OCI-LY3 (cell line): ENCODE measurements at regions not wholly inside any gene's neighbourhood (a gene's known extent, or its start where the extent isn't known, plus 50 kb on each side); places are given as distances from the start of the nearest gene placed in this dataset.

Experiments
- EZH2phosphoT487 ChIP-seq: fragments of 200-600 bp; shearing (Covaris generic); IDR thresholded peaks from 2 replicates; pipeline ENCODE4 v1.6.1; 2018; ENCODE audit warnings: antibody characterized with exemption, mixed run types, low read depth
- TF ChIP-seq, protein P1 (sequence below): fragments of 200-600, 300-600 bp; sonication (generic); IDR thresholded peaks from 2 replicates; pipeline ENCODE4 v1.5.1; 2014; ENCODE audit warnings: antibody characterized with exemption, low read length, low read depth

- TF ChIP-seq, protein P1, sequence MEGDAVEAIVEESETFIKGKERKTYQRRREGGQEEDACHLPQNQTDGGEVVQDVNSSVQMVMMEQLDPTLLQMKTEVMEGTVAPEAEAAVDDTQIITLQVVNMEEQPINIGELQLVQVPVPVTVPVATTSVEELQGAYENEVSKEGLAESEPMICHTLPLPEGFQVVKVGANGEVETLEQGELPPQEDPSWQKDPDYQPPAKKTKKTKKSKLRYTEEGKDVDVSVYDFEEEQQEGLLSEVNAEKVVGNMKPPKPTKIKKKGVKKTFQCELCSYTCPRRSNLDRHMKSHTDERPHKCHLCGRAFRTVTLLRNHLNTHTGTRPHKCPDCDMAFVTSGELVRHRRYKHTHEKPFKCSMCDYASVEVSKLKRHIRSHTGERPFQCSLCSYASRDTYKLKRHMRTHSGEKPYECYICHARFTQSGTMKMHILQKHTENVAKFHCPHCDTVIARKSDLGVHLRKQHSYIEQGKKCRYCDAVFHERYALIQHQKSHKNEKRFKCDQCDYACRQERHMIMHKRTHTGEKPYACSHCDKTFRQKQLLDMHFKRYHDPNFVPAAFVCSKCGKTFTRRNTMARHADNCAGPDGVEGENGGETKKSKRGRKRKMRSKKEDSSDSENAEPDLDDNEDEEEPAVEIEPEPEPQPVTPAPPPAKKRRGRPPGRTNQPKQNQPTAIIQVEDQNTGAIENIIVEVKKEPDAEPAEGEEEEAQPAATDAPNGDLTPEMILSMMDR, result no peak
- TF ChIP-seq EZH2phosphoT487, result no peak
These were observed 117.2 kb downstream of the CMPK2 start for GRCh38 chr2:6748406-6749067.
